ENCODE measurements at regions not wholly inside any gene's neighbourhood (a gene's known extent, or its start where the extent isn't known, plus 50 kb on each side); places are given as distances from the start of the nearest gene placed in this dataset.

GRCh38 chr13:40494513-40494912, 171.9 kb downstream of the FOXO1 start:
- TF ChIP-seq, protein P1, sequence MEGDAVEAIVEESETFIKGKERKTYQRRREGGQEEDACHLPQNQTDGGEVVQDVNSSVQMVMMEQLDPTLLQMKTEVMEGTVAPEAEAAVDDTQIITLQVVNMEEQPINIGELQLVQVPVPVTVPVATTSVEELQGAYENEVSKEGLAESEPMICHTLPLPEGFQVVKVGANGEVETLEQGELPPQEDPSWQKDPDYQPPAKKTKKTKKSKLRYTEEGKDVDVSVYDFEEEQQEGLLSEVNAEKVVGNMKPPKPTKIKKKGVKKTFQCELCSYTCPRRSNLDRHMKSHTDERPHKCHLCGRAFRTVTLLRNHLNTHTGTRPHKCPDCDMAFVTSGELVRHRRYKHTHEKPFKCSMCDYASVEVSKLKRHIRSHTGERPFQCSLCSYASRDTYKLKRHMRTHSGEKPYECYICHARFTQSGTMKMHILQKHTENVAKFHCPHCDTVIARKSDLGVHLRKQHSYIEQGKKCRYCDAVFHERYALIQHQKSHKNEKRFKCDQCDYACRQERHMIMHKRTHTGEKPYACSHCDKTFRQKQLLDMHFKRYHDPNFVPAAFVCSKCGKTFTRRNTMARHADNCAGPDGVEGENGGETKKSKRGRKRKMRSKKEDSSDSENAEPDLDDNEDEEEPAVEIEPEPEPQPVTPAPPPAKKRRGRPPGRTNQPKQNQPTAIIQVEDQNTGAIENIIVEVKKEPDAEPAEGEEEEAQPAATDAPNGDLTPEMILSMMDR (IDR thresholded peaks at IDR 0.05; ENCODE audit: low read depth, low read length, poor library complexity, severe bottlenecking): no peak
- TF ChIP-seq EZH2phosphoT487 (IDR thresholded peaks at IDR 0.05; ENCODE audit: borderline replicate concordance, low read length): no peak
